ENCODE measurements at regions not wholly inside any gene's neighbourhood (a gene's known extent, or its start where the extent isn't known, plus 50 kb on each side); places are given as distances from the start of the nearest gene placed in this dataset.

DNA sequence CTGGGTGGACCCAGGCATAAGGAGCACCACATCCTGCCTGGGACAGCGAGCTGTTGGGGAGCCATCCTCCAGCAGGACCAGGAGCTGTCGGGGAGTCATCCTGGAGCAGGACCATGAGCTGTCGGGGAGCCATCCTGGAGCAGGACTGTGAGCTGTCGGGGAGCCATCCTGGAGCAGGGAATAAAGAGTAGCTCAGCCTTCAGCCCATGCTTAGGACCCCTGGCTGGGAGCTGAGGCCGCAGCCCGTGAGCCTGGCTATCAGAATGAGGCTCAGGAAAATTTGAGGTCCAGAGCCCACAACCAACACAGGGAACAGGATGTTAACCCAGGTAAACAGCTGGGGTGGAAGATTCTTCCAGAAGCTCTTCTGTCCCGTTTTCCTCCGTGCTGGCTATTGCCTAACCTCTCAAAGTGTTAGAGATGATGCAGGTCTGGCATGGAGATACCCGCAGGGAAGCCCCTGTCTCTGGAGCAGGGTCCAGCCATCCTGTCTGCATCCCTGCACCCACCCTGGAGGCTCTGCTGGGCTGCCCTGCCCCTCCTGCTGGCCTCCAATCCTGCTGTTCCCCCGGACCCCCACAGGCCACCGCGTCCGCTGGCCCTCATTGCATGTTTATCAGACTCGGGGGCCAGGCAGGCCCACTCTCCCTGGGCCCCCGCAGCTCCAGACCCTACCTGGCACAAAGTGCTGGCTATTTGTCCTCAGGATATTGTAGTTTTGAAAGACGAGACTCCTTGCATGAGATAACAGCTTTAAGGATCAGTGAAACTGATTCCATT, 243.5 kb upstream of the MYT1L start:
- no peak for FAIRE-seq

DNA sequence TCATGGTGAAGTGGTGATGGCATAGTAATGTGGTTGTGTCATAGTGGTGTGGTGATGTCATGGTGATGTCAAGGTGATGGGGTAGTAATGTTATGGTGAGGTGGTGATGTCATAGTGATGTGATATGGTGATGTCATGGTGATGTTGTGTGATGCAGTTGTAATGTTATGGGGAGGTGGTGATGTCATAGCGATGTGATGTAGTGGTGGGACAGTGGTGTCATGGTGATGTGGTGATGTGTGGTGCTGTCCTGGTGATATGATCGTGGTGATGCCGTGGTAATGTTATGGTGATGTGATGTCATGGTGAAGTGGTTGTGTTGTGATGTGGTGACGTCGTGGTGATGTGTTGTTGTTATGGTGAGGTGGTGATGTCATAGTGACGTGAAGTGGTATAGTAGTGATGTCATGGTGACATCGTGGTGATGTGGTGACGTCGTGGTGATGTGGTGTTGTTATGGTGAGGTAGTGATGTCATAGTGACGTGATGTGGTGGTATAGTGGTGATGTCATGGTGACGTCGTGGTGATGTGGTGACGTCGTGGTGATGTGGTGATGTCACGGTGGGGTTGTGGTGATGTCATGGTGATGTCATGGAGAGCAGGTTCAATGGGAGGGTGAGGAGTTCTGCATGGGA, 242.7 kb upstream of the MYT1L start:
- FAIRE-seq: no peak

GRCh38 chr2:2573205-2573604, 242.1 kb upstream of the MYT1L start:
- FAIRE-seq: no peak

- no peak for FAIRE-seq
Measured at GRCh38 chr2:2572393-2573204, 241.5 kb upstream of the MYT1L start.

DNA sequence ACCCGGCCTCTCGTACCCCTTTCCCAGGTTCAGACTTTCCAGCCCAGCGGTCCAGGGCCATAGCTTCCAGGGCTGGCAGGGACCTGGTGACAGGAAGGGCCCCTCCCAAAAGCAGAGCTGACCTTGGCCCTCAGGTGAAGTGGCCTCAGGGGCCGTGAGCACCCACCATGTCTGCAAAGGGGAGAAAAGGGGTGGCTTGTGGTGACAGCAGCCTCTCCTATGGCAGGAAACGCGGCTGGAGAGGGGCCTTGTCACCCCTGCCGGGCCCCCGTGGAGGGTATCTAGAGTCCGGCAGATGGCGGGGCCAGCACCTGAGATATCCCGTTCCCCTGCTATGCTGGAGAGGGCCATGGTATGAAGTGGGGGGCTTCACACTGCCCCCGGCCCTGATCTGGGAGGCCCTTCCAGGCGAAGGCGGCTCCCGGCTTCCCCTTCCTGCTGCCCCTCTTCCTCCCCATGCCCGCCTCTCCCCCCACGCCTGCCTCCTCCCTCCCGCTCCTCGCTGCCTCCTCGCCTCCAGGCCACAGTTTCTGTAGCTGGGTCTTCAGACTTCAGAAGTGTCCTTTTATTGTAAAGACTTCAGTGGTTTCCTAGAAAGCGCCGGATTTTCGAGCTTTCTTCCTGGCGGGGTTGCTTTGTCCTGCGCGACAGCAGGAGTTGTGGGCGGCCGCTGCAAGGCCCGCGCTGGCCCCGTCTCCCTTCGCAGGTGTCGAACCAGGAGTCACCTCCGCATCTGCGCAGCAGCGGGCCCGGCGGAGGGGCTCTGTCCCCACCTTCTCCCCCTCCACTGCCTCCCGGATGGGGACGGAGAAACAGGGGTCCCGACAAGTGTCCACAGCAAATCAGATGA, 240.5 kb upstream of the MYT1L start:
- no peak for FAIRE-seq

GRCh38 chr2:2570871-2571270, 239.8 kb upstream of the MYT1L start:
- no peak for FAIRE-seq

DNA sequence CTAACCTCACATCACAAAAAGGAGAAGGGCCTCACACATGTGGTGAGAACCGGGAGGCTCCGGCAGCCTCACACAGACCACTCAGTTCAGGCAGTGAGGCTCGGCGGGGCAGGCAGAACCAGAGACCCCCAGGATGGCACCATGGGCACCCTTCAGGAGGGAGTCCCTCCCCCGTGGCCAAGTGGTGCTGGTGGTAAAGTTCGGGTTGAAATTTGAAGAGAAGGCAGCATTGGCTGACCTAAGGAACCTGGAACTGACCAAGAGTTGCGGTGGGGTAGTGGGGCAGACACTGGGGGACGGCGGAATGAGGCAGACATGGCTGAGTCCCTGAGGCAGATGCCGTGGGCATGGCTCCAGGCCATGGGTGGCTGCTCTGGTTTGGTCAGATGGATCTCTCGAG, 239.3 kb upstream of the MYT1L start:
- FAIRE-seq: no peak

GRCh38 chr2:2569836-2570235, 238.8 kb upstream of the MYT1L start:
- no peak for FAIRE-seq

- no peak for FAIRE-seq
Measured at GRCh38 chr2:2569306-2569705, 238.2 kb upstream of the MYT1L start.

GRCh38 chr2:2568411-2568810, 237.3 kb upstream of the MYT1L start:
- FAIRE-seq: no peak

DNA sequence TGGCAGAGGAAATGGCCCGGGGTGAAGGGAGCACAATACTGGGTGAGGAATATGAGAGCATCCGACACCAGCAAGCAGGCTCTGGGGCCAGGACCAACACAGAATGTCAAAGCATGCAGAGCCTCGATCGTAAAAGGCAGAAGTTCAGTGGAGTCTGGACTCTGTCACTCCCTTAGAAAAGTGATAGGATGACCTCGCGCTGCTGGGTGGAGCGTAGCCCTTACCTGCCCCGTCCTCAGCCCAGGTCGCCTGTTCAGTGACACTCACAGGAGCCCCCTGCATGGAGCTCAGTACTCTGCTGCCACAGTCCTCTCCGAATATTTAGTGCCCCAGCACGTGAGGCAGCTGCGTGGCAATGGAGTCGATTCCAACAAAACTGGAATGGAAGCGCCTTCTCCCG, 236.7 kb upstream of the MYT1L start:
- FAIRE-seq: no peak

DNA sequence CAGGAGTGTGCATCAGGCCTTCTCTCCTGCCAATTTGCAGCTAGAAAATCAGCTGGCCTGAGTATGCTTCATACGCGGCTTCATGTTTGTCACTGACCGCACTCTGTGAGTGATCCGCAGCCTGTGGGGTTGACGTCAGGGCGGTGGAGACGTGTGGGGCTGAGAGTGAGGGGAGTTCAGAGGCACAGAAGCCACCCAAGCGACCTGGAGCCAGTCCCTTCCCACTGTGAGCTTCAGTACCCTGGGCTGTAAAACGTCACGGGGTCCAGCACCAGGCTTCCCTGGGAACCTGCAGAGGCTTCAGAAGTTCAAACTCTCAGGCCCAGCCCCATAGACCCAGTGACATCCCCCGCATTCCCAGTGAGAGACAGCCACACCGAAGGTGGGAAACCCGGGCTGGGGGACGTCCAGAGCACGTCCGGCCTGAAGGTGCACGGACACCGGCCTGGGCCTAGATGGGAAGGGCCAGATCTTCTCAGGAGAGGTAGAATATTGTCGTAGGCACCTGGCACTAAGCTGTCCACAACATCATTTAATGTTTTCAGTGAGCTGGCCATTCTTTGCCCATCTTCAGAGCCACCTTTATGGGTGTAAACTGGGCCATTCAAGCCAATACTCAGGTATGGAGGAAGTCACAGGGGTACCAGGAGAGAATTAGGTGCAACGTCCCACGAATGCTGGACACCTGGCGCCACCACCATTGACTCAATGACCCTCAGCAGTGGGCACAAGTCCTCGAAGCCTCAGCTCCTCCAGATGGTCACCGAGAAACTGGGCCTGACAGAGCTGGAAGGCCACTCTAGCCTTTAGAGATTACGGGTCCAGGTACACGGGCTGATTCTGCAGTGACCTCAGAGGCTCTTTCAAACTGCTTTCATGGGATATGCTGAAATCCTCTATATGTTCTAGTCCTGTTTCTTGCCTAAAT, 235.6 kb upstream of the MYT1L start:
- FAIRE-seq: no peak

- no peak for FAIRE-seq
Measured at GRCh38 chr2:2565671-2566070, 234.6 kb upstream of the MYT1L start.

- no peak for FAIRE-seq
Measured at GRCh38 chr2:2564300-2565078, 233.4 kb upstream of the MYT1L start.

DNA sequence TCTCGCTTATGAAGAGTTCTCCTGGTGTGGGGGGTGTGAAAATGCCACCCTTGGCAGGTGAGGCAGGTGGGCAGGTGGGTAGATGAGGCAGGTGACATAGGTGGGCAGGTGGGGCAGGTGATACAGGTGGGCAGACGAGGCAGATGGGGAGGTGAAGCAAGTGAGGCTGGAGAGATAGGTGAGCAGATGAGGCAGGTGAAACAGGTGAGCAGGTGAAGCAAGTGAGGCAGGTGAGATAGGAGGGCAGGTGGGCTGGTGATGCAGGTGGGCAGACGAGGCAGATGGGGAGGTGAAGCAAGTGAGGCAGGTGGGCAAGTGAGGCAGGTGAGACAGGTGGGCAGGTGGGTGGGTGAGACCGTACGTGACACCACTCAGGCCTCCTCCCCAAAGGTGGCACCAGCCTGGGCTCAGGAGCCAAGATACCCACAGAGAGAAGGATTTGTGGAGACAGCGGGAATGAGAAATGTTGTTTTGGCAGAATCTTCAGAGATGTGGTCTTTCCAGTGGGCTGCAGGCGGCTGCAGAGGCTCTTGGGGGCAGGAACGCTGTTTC, 232.3 kb upstream of the MYT1L start:
- FAIRE-seq: no peak

GRCh38 chr2:2562867-2563266, 231.8 kb upstream of the MYT1L start:
- no peak for FAIRE-seq

- FAIRE-seq: no peak
Measured at GRCh38 chr2:2561346-2562095, 230.4 kb upstream of the MYT1L start.

GRCh38 chr2:2560374-2561015, 229.4 kb upstream of the MYT1L start:
- FAIRE-seq: no peak

- FAIRE-seq: no peak
Measured at GRCh38 chr2:2558476-2558875, 227.4 kb upstream of the MYT1L start.
